ENCODE measurements at regions not wholly inside any gene's neighbourhood (a gene's known extent, or its start where the extent isn't known, plus 50 kb on each side); places are given as distances from the start of the nearest gene placed in this dataset.

DNA sequence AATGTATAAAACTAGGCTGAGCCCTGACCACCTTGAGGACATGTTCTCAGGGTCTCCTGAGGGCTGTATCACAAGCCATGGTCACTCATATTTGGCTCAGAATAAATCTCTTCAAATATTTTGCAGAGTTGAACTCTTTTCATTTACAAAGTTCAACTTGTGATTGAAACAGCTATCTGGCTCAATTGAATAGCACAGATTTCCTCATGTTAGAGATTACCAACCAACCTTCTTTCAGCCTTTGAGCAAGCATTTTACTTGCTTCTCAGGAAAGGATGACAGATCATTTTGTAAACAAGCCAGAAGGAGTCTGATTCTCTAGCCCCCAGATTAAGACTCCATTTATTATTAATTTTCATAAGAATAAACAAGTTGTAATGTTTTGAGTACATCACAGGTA, 111.0 kb upstream of the DOK5 start:
- ATAC-seq = no peak
- no peaks in the 10 kb centered on the region for H3K27me3 Mint-ChIP-seq (ENCODE audit: low read depth)
- no peaks in the 10 kb centered on the region for H3K4me1 Mint-ChIP-seq (ENCODE audit: low read depth)

DNA sequence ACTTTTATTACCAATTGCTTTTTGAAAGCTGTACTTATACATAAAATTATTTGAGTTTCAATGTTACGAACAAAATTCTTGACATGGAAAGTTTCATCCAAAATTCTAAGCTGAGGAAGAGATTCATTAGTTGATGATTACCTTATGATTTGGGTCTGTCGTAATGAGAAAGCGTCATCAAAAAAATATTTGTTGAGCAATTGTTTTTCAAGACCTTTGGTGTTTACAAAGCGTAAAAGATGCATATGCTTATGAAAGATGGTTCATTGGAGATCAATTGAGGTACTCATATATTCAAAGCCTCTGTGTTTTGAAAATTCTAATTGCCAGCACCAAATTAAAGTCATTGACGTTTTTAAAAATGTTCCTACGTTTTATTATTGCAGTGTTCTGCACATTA, 110.5 kb upstream of the DOK5 start:
- no peaks in the 10 kb centered on the region for H3K27me3 Mint-ChIP-seq (ENCODE audit: low read depth)

More for the DNA sequence above, 111.0 kb upstream of the DOK5 start:
- no peak for DNase-seq
- H3K9me3 Mint-ChIP-seq = no peaks in the 10 kb centered on the region
- H3K4me3 Mint-ChIP-seq = no peak overlapping the region
- no peaks in the 10 kb centered on the region for H3K36me3 Mint-ChIP-seq (ENCODE audit: insufficient read depth)

DNA sequence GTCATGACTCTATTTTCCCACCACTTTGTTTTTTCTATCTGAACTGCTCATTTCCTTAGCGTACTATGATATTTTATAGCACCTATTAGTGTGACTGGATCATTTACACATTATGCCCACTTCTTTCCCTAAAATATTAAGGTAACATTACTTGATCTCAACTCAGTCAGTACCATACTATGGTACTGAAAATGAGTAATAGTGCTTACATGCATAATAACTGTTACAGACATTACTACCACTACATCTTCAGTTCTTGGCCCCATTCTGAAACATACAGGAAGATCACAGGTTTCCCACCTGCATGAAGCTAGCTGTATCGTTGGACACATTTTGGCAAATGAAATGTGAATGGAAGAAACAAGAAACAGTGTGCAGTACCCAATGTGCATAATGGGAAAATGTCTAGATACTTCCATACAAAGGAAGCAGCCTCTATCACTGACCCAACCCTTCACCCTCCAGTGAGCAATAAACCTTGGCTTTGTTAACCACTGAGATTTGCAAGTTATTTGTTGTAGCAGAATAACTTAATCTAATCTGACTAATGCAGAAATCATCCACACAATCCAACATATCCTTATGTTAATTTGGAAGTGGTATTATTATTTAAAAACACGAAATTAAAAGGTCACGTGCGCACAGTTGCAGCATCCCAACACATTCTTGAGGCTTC, 108.6 kb upstream of the DOK5 start:
- DNase-seq (no peak), ATAC-seq (no peak)
- no peaks in the 10 kb centered on the region for H3K9me3 Mint-ChIP-seq
- H3K36me3 Mint-ChIP-seq (ENCODE audit: insufficient read depth) = no peaks in the 10 kb centered on the region
- no peak overlapping the region for H3K4me3 Mint-ChIP-seq
- no peaks in the 10 kb centered on the region for H3K27me3 Mint-ChIP-seq (ENCODE audit: low read depth)
- H3K4me1 Mint-ChIP-seq (ENCODE audit: low read depth) = no peaks in the 10 kb centered on the region

More for the DNA sequence above, 110.5 kb upstream of the DOK5 start:
- no peaks in the 10 kb centered on the region for H3K36me3 Mint-ChIP-seq (ENCODE audit: insufficient read depth)
- H3K4me3 Mint-ChIP-seq = no peak overlapping the region
- no peaks in the 10 kb centered on the region for H3K4me1 Mint-ChIP-seq (ENCODE audit: low read depth)
- ATAC-seq = no peak
- DNase-seq = no peak
- H3K9me3 Mint-ChIP-seq = no peaks in the 10 kb centered on the region

DNA sequence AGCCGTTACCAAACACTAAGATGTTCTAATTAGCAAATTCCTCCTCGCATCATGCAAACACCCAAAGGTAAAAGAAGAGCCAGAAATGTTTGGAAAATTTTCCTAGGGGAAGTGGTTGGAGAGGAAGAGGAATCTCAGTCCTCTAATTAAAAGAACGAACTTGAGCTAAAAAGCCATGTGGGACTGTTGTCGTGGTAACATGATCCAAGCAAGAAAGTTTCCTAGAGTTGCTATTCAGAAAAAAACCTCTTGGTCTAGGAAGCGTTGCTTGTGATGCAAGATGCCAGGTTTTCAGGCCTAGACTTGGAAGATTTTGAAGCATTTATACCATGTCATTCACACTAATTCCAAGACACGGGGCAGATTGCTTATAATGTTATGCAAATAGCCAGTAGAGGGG, 106.8 kb upstream of the DOK5 start:
- Mint-ChIP-seq H3K27me3 (ENCODE audit: low read depth) (no peaks in the 10 kb centered on the region), H3K4me1 (ENCODE audit: low read depth) (no peaks in the 10 kb centered on the region), H3K9me3 (no peaks in the 10 kb centered on the region), H3K36me3 (ENCODE audit: insufficient read depth) (no peaks in the 10 kb centered on the region), H3K4me3 (no peak overlapping the region)
- ATAC-seq (no peak), DNase-seq (no peak)

DNA sequence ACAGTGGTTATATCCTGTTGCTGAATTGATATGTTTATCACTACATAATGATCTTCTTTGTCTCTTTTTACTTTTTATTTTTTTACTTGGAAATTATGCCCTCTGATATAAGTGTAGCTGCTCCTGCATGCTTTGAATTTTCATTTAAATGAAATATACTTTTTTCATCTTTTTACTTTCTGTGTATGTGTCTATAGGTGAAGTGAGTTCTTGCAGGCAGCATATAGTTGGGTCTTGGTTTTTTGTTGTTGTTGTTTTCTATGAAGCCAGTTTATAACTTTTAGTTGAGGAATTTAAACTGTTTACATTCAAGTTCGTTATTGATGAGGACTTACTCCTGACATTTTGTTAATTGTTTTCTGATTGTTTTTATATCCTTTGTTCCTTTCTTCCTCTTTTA, 103.1 kb upstream of the DOK5 start:
- H3K4me3 Mint-ChIP-seq = no peak overlapping the region

DNA sequence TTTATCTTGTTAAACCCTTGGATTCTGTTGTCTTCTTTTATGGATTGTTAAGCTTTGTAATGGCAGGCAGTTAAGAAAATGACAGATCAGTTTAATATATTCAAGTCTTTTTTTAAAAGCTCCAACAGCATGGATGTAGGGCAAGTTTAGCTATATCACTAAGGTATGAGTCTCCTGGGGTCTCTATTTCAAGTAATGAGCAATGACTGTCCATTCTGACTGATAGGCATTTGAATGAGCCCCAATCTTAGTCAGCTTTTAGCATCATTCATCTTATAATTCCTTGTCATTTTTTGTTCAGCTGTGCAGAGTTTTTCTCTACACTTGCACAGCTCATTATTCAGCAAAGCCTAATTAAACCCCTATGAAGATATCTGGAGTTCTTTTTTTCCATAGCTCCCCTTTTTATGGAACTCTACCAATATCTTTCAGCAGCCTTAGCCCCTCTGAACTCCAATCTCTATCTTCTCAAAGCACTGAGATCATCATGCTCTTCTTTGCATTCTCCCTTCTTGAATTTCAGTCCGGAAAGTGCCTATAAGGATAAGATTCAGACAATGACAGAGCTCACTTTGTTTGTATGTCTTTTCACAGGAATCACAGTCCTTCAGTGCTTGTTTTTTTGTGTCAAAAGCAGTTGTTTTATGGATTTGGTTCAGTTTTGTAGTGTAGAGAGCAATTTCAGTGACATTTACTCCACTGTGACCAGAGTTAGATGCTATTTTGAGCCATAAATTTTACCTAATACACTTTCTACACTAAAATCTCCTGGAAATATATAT, 97.2 kb upstream of the DOK5 start:
- H3K36me3 Mint-ChIP-seq (ENCODE audit: insufficient read depth) = no peaks in the 10 kb centered on the region
- DNase-seq (no peak), ATAC-seq (no peak)
- no peaks in the 10 kb centered on the region for H3K9me3 Mint-ChIP-seq
- H3K4me1 Mint-ChIP-seq (ENCODE audit: low read depth) = no peaks in the 10 kb centered on the region
- H3K27me3 Mint-ChIP-seq (ENCODE audit: low read depth) = peaks cover 12% of the 10 kb centered on the region
- H3K4me3 Mint-ChIP-seq = no peak overlapping the region

More for the DNA sequence above, 103.1 kb upstream of the DOK5 start:
- no peaks in the 10 kb centered on the region for H3K4me1 Mint-ChIP-seq (ENCODE audit: low read depth)
- ATAC-seq = no peak
- no peak for DNase-seq
- no peaks in the 10 kb centered on the region for H3K36me3 Mint-ChIP-seq (ENCODE audit: insufficient read depth)
- no peaks in the 10 kb centered on the region for H3K9me3 Mint-ChIP-seq
- H3K27me3 Mint-ChIP-seq (ENCODE audit: low read depth) = no peaks in the 10 kb centered on the region

DNA sequence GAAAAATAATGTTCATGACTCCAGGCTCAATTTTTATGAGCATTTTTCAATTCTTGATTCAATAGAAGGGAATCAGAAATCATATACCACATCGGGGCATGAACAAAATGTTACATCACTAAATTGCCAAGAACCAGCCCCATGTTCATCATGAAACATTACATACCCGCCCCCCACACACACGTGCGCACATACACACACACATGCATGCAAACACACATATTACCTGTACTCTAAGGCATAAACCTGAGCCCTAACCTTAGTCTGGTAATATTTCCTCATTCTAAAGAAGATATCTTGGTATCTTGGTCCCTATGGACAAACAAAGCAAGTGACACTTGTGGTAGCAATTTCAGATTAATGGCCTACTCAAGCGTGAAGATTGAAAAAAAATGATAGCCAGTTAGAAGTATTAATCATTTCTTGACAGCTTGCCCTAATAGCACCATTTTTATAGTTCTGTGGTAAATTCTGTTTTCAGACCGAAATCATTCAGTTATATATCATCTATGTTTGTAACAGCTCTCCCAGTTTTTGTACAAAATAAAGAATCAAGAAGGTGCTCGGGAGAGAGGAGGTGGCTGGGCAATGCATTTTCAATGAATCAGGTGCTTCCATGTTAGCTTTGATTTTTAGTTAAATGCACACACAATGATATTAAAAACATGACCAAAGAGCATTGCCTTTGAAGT, 95.4 kb upstream of the DOK5 start:
- H3K9me3 Mint-ChIP-seq = no peaks in the 10 kb centered on the region
- DNase-seq (no peak), ATAC-seq (no peak)
- H3K27me3 Mint-ChIP-seq (ENCODE audit: low read depth) = peaks cover 16% of the 10 kb centered on the region
- no peaks in the 10 kb centered on the region for H3K36me3 Mint-ChIP-seq (ENCODE audit: insufficient read depth)
- no peaks in the 10 kb centered on the region for H3K4me1 Mint-ChIP-seq (ENCODE audit: low read depth)
- no peak overlapping the region for H3K4me3 Mint-ChIP-seq

DNA sequence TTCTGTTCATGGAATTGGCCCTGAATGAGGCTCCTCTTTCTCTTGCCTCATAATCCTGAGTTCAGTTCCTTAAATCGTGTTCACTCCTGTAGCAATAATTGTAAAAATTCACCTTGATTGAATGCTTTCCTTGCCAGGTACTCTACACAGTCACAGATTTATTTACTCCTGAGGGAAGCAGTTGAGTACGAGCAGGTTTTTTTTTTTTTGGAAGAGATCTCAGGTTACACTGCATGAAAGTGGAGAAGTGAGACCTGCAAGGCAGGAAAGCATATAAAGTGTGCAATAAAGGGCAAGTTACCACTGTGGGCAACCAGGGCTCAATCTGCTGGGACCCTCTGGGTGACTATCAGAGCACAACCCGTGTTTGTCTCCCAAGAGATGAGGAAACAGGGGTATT, 93.0 kb upstream of the DOK5 start:
- DNase-seq = no peak
- ATAC-seq = no peak
- Mint-ChIP-seq H3K4me1 (ENCODE audit: low read depth) (no peaks in the 10 kb centered on the region), H3K36me3 (ENCODE audit: insufficient read depth) (no peaks in the 10 kb centered on the region), H3K27me3 (ENCODE audit: low read depth) (peaks cover 24% of the 10 kb centered on the region), H3K9me3 (no peaks in the 10 kb centered on the region), H3K4me3 (no peak overlapping the region)

DNA sequence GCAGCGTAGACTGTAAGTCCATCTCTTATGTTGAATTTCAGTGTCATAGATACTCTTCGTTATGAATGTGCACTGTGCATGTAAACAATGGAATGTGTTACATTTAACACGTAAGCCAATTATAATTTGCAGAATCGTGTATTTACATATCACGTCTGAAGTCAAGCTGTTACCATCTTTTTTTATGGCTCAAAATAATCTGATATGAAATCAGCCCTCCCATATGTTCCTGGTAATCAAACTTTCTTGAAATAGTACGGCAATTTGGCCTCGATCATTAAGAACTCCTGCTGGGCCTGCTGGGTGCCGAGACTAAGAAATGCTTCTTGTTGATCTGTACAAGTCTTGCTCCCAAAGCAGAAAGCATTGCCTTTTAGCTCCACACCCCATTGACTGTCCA, 89.6 kb upstream of the DOK5 start:
- Mint-ChIP-seq H3K36me3 (ENCODE audit: insufficient read depth) (no peaks in the 10 kb centered on the region), H3K9me3 (no peaks in the 10 kb centered on the region), H3K4me1 (ENCODE audit: low read depth) (no peaks in the 10 kb centered on the region), H3K27me3 (ENCODE audit: low read depth) (peaks cover 20% of the 10 kb centered on the region), H3K4me3 (no peak overlapping the region)
- no peak for ATAC-seq
- no peak for DNase-seq

DNA sequence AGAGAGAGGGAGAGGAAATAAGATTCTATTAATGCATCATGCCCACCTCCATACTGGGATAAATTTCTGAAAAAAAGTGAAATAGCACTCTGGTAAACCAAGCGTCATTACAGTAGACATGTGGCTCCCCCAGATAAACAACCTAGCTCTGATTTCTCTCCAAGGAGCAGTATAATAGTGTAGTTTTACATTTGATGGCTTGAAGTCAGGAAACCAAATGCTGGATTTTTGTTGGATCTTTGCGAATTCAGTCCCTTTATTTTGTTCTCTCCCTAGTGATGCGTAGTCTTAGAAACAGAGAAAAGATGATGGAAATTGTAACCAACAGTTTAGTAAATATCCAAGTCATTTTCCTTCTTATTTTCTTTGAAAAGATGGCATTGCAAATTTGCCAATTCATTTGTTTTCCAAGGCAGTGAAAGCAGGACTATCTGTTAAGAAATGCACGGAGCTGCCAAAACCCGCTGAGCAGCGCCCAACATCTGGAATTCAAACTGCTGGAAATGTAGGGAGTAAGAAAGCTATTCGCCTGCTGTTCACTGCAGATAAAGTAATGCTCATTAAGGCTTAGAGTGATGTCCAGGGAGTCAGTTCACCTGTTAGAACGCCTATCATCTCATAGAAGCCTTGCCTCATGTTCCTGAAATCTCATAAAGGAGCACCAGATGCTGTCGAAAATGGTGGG, 85.7 kb upstream of the DOK5 start:
- H3K4me3 Mint-ChIP-seq = no peak overlapping the region
- DNase-seq (no peak), ATAC-seq (no peak)

DNA sequence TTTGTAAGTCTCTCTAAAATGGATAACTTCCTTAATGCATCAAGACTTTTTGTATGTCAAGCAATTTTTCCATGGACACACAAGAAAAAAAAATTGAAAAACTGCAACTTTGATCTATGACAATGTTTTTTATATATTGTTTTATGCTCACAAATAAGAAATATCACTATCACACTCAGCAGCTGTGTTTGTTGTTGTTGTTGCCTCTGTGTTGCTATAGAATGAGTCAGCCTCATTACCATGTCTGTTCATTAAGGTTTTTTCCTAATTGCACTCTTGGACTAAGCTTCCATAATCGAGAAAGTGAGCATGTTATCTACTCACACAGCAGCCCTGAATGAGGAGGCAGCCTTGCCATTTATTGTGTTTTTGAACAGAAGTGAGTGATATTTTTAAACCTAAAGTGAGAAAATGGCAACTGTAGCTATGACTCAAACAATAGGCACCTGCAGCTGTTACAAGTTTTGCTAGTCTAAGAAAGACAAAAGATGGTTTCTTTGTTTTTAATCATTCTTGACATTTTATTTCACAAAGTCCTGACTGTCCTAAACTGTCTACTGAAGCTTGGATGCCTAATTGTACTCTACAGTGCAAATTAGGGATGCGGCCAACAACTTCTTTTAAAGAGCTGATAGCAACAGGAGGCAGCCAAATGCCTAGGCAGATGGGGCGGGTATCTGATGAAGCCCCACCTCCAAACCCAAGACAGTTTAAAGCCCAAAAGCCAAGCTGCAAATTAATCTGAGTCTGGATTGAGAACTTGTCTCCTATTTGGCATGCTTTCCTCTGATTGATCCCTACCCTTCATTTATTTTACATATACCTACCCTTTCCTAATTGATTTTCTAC, 77.9 kb upstream of the DOK5 start:
- DNase-seq = no peak
- Mint-ChIP-seq H3K9me3 (no peaks in the 10 kb centered on the region), H3K4me3 (no peak overlapping the region), H3K4me1 (ENCODE audit: low read depth) (no peaks in the 10 kb centered on the region), H3K27me3 (ENCODE audit: low read depth) (peaks cover 2% of the 10 kb centered on the region), H3K36me3 (ENCODE audit: insufficient read depth) (no peaks in the 10 kb centered on the region)
- ATAC-seq = no peak

More for the DNA sequence above, 85.7 kb upstream of the DOK5 start:
- peaks cover 11% of the 10 kb centered on the region for H3K27me3 Mint-ChIP-seq (ENCODE audit: low read depth)
- H3K36me3 Mint-ChIP-seq (ENCODE audit: insufficient read depth) = no peaks in the 10 kb centered on the region
- no peaks in the 10 kb centered on the region for H3K4me1 Mint-ChIP-seq (ENCODE audit: low read depth)
- no peaks in the 10 kb centered on the region for H3K9me3 Mint-ChIP-seq

DNA sequence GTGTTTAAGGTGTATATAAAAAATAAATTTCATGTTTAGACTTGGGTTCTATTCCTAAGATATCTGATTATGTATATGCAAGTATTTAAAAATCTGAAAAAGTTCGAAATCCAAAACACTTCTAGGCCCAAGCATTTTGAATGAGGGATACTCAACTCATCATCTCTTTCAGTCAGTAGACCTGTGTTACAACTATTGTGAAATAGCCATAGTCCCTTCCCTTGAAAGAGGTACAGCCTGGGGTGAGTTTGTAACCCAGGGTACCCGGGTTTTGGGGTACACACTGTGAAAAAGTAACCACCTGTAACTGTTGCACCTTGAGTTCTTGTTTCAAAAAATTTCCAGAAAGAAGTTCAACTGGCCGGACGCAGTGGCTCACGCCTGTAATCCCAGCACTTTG, 76.6 kb upstream of the DOK5 start:
- no peaks in the 10 kb centered on the region for H3K36me3 Mint-ChIP-seq (ENCODE audit: insufficient read depth)
- no peak overlapping the region for H3K4me3 Mint-ChIP-seq
- H3K9me3 Mint-ChIP-seq = no peaks in the 10 kb centered on the region
- no peaks in the 10 kb centered on the region for H3K27me3 Mint-ChIP-seq (ENCODE audit: low read depth)
- ATAC-seq (no peak), DNase-seq (no peak)
- no peaks in the 10 kb centered on the region for H3K4me1 Mint-ChIP-seq (ENCODE audit: low read depth)

DNA sequence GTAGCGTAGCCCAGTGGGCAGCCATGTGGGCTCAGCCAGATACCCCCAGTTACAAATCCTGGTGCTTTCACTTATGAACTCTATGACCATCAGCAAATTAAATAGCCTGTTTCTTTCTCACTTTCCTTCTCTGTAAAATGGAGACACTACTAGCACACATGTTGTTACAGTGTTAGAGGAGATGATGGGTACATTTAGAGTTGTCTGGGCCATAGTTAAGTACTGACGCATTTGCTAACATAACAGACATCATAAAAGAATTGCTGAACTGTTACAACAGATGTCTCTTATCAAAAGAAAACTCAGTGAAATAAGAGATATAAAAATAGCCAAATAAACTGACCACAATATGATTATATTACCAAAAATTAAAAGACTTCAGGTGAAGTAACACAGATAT, 69.9 kb upstream of the DOK5 start:
- Mint-ChIP-seq H3K9me3 (no peaks in the 10 kb centered on the region), H3K4me3 (no peak overlapping the region), H3K4me1 (ENCODE audit: low read depth) (no peaks in the 10 kb centered on the region), H3K36me3 (ENCODE audit: insufficient read depth) (no peaks in the 10 kb centered on the region), H3K27me3 (ENCODE audit: low read depth) (peaks cover 10% of the 10 kb centered on the region)
- ATAC-seq = no peak
- DNase-seq = no peak

DNA sequence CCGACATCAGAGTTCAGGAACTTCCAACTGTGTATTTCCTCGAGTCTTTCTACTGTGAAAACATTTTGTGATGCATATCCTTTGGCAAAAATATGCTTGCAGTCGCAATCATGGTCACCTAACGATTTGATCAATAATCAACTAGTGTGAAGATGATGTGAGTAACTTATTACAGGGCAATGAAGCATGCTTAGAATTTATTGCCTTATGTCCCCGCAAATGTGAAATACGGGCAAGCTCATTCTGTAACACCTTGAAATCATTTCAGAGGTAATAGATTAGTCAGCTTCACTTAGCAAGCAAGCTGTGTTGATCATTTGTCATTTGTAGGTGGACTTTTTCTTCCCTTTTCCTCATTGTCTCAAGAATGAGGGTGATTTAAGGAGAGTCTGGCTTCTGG, 67.9 kb upstream of the DOK5 start:
- no peaks in the 10 kb centered on the region for H3K36me3 Mint-ChIP-seq (ENCODE audit: insufficient read depth)
- no peak for DNase-seq
- no peak for ATAC-seq
- no peaks in the 10 kb centered on the region for H3K4me1 Mint-ChIP-seq (ENCODE audit: low read depth)
- peaks cover 10% of the 10 kb centered on the region for H3K27me3 Mint-ChIP-seq (ENCODE audit: low read depth)
- no peak overlapping the region for H3K4me3 Mint-ChIP-seq
- no peaks in the 10 kb centered on the region for H3K9me3 Mint-ChIP-seq

All from activated T-cell treated with anti-CD3 and anti-CD28 coated beads, Interleukin-2, amount 50 U/mL, for 4 hours (primary cell).